ENCODE measurements at regions not wholly inside any gene's neighbourhood (a gene's known extent, or its start where the extent isn't known, plus 50 kb on each side); places are given as distances from the start of the nearest gene placed in this dataset.

- DNase-seq, result peak; percentile 40 to 68
Measured at GRCh38 chr3:130609166-130609979, 92.4 kb downstream of the COL6A6 start.

GRCh38 chr3:130619196-130619595, 102.2 kb downstream of the COL6A6 start:
- no peaks in the 10 kb centered on the region for H3K27me3 ChIP-seq
- H3K27ac ChIP-seq, result no peak overlapping the region
- intact Hi-C loops (cut with DNase I; ENCODE audit: low total_unique reads), result no loop called here

More at GRCh38 chr3:130609166-130609979, 92.4 kb downstream of the COL6A6 start:
- intact Hi-C loops (cut with DNase I; ENCODE audit: low total_unique reads), result no loop called here
- no peaks in the 10 kb centered on the region for H3K4me1 ChIP-seq
- no peaks in the 10 kb centered on the region for H3K27me3 ChIP-seq
- H3K9me3 ChIP-seq, result peaks cover 0 to 18% (median 0%) of the 10 kb centered on the region in 3 donors
- no peak for TF ChIP-seq CTCF (IDR thresholded peaks at IDR 0.05)
- H3K4me3 ChIP-seq, result no peak overlapping the region
- no peaks in the 10 kb centered on the region for H3K36me3 ChIP-seq
- no peak overlapping the region for H3K27ac ChIP-seq

GRCh38 chr3:130621824-130622223, 104.8 kb downstream of the COL6A6 start:
- TF ChIP-seq CTCF (IDR thresholded peaks at IDR 0.05), result no peak
- Histone ChIP-seq H3K4me1 (no peaks in the 10 kb centered on the region), H3K36me3 (no peaks in the 10 kb centered on the region), H3K4me3 (no peak overlapping the region), H3K27ac (no peak overlapping the region), H3K27me3 (no peaks in the 10 kb centered on the region), H3K9me3 (no peaks in the 10 kb centered on the region)
- intact Hi-C loops (cut with DNase I; ENCODE audit: low total_unique reads), result no loop called here
- DNase-seq, result no peak

More at GRCh38 chr3:130619196-130619595, 102.2 kb downstream of the COL6A6 start:
- no peaks in the 10 kb centered on the region for H3K36me3 ChIP-seq
- no peak overlapping the region for H3K4me3 ChIP-seq
- DNase-seq, result no peak
- no peak for TF ChIP-seq CTCF (IDR thresholded peaks at IDR 0.05)
- H3K9me3 ChIP-seq, result no peaks in the 10 kb centered on the region
- no peaks in the 10 kb centered on the region for H3K4me1 ChIP-seq

- Histone ChIP-seq H3K36me3 (no peaks in the 10 kb centered on the region), H3K9me3 (no peaks in the 10 kb centered on the region), H3K27ac (no peak overlapping the region), H3K4me1 (no peaks in the 10 kb centered on the region), H3K27me3 (no peaks in the 10 kb centered on the region), H3K4me3 (no peak overlapping the region)
- no peak for DNase-seq
- intact Hi-C loops (cut with DNase I; ENCODE audit: low total_unique reads), result no loop called here
- TF ChIP-seq CTCF (IDR thresholded peaks at IDR 0.05), result no peak
Measured at GRCh38 chr3:130626049-130626448, 109.1 kb downstream of the COL6A6 start.

GRCh38 chr3:130627143-130627855, 110.3 kb downstream of the COL6A6 start:
- no peaks in the 10 kb centered on the region for H3K9me3 ChIP-seq
- DNase-seq, result no peak
- intact Hi-C loops (cut with DNase I; ENCODE audit: low total_unique reads), result no loop called here
- no peak overlapping the region for H3K27ac ChIP-seq
- H3K27me3 ChIP-seq, result no peaks in the 10 kb centered on the region
- TF ChIP-seq CTCF (IDR thresholded peaks at IDR 0.05), result no peak
- H3K4me1 ChIP-seq, result no peaks in the 10 kb centered on the region
- no peaks in the 10 kb centered on the region for H3K36me3 ChIP-seq
- no peak overlapping the region for H3K4me3 ChIP-seq

Measured in tibial artery (tissue), 4 donors.